Fibroblast of pulmonary artery (primary cell): ENCODE measurements at regions not wholly inside any gene's neighbourhood (a gene's known extent, or its start where the extent isn't known, plus 50 kb on each side); places are given as distances from the start of the nearest gene placed in this dataset.
A peak's percentile ranks its signal among the peaks of the same experiment; 100 is the strongest.

ENCODE experiments used
- DNase-seq: peaks from one replicate; pipeline ENCODE4 v3.0.0-alpha.2; 2010; ENCODE audit warnings: low read depth
- H3K4me3 ChIP-seq: replicated peaks from 2 replicates; pipeline ENCODE4 v1.5.1; 2011; ENCODE audit warnings: low read depth, mild to moderate bottlenecking, control low read depth, low read length, moderate library complexity
- CTCF ChIP-seq: IDR thresholded peaks from 2 replicates; pipeline ENCODE4 v1.5.1; 2011; ENCODE audit warnings: mild to moderate bottlenecking, control low read depth, low read length, inconsistent platforms; ENCODE audit errors: missing control alignments

DNA sequence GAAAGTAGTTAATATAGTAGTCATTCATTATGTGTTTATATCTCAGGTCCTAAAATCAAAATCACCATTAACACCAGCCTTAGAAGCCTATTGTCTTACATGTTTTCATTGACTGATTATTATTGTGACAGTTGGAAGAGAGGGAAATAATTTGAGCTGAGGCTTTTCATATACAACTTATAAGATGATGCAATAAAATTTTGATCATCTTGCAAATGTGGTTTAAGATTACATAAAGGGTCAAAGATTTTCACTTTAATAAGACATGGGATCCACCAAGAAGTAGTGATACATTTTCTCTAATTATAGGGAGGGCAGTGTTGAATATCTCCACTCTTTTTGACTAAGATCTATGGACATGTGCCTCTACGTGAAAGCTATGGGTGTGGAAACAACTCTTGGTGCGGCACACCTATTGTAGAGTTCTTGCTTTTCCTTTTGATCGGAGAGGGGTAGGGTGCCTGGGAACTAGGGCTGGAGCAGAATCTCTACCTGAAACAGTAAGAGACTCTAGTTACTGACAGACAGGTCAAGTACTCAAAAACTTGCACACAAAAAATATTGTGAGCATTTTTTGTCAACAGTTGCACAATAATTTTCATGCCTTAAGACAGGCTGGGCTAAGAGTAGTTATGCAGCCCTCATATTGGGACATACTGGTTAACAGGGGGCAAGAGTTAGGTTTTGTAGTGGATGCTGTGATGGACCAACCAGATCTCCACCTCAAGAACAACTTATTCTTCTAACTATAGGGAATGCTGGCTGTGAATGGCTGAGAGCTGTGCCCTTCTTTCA lies 139.3 kb upstream of the FST start:
- TF ChIP-seq CTCF = no peak

GRCh38 chr5:53342236-53342635 lies 138.2 kb upstream of the FST start:
- DNase-seq = no peak
- TF ChIP-seq CTCF = no peak
- H3K4me3 ChIP-seq = no peak overlapping the region

More for the DNA sequence above, 139.3 kb upstream of the FST start:
- no peak for DNase-seq
- H3K4me3 ChIP-seq = no peak overlapping the region

- peak; percentile 96 for DNase-seq
- no peak for TF ChIP-seq CTCF
Measured at GRCh38 chr5:53343187-53343586, 137.2 kb upstream of the FST start.

DNA sequence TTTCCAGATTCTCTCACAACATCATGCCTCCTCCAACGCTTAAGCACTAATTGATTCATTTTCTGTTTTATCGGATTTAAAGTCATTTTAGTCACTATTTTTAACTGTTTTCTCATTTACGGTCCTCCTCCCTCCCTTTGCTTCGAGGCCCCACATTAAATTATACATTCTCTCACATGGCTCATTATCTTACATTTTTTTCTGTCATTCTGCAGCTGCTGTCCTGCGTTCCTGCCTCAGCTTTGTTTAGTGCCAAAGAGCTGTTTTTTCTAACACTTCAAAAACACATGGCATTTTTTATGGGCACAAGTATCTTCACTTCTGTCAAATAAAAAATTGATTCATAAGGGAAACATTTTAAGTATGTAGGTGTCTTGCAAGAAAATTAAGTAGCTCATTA lies 130.1 kb upstream of the FST start:
- DNase-seq = no peak
- H3K4me3 ChIP-seq = no peak overlapping the region
- TF ChIP-seq CTCF = no peak

More at GRCh38 chr5:53343187-53343586, 137.2 kb upstream of the FST start:
- H3K4me3 ChIP-seq = no peak overlapping the region

DNA sequence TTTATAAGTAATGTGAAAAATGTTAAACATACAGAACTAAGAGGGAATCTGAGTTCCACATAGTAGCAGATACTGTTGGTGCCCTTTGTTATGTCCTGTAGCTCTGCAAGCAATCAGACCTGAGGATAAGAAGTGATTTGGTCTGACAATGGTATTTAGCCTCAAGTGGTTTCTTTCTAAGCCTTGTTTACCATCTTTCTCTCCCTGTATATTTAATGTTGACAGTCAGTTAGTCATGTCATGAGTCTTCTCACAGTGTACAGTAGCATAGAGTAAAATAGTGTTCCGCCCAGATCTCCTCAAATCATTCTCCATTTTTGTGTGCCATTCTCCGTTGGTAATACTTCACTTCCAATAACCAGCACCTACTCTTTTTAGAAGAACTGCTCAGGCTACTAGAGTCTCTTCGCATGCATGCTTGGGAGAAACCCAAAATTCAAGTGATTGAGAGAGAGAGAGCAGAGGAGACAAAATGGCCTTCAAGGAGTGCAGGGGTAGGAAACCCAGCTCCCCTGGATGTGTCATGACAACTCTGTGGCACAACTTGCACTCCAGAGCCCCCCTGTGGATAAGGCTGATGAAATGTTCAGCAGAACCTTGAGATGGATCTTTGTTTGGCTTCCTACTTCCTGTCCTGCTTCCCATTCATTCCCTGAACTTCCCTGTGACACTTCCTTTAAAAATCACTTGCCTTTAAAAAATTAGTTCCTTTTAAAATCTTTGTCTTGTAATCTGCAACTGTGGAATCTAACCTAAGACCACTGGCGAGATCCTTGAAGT lies 129.2 kb upstream of the FST start:
- no peak for TF ChIP-seq CTCF
- DNase-seq = no peak
- no peak overlapping the region for H3K4me3 ChIP-seq

- no peak for DNase-seq
- no peak overlapping the region for H3K4me3 ChIP-seq
- TF ChIP-seq CTCF = no peak
Measured at GRCh38 chr5:53355316-53355715, 125.1 kb upstream of the FST start.

- TF ChIP-seq CTCF = no peak
- H3K4me3 ChIP-seq = no peak overlapping the region
- DNase-seq = no peak
Measured at GRCh38 chr5:53355931-53356330, 124.5 kb upstream of the FST start.
